ENCODE measurements at regions not wholly inside any gene's neighbourhood (a gene's known extent, or its start where the extent isn't known, plus 50 kb on each side); places are given as distances from the start of the nearest gene placed in this dataset.

GRCh38 chr2:3041246-3041645, 336.4 kb downstream of the EIPR1 start:
- no peak for TF ChIP-seq SRF (IDR thresholded peaks at IDR 0.05; ENCODE audit: low read depth)
- no peak for TF ChIP-seq CTCF (IDR thresholded peaks at IDR 0.05 in 2 of 3, conservative IDR thresholded peaks at IDR 0.05 in 1 of 3; ENCODE audit: borderline replicate concordance in 1 of 3, insufficient read depth in 1 of 3, low read depth in 2 of 3, low read length in 2 of 3)
- TF ChIP-seq EZH2 (IDR thresholded peaks at IDR 0.05), result no peak

All from HCT116 (cell line).